ENCODE measurements at regions not wholly inside any gene's neighbourhood (a gene's known extent, or its start where the extent isn't known, plus 50 kb on each side); places are given as distances from the start of the nearest gene placed in this dataset.

DNA sequence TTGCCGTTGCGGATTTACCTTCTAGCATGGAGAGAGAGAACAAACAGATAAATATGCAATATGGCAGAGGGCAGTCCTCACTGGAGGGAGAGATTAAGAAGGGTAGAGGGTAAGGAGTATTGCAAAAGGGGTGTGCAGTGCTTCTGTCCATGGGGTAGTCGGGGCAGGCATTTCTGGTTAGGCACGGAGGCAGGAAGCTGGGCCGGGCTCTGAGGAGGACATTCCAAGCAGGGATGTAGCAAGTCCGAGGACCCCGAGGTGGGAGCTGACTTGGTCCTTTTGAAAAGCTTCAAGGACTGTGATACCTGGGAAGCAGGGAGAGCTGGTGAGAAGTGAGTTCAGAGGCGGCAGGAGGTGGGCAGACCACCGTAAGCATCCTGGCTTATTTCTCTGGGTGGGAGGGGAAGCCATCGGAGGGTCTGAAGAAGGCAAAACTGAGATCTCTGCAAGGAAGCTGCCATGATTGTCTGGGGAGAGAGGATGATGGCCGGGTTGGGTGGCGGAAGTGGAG lies 214.9 kb downstream of the FGF9 start (continued):
- no peak for TF ChIP-seq ZSCAN32 (CRISPR knock-in tag; IDR thresholded peaks at IDR 0.05)
- TF ChIP-seq ZNF274 (IDR thresholded peaks at IDR 0.05; ENCODE audit: borderline replicate concordance, low read depth, low read length), result no peak
- no peak for TF ChIP-seq E2F3 (CRISPR knock-in tag; IDR thresholded peaks at IDR 0.05)
- TF ChIP-seq, protein P1, sequence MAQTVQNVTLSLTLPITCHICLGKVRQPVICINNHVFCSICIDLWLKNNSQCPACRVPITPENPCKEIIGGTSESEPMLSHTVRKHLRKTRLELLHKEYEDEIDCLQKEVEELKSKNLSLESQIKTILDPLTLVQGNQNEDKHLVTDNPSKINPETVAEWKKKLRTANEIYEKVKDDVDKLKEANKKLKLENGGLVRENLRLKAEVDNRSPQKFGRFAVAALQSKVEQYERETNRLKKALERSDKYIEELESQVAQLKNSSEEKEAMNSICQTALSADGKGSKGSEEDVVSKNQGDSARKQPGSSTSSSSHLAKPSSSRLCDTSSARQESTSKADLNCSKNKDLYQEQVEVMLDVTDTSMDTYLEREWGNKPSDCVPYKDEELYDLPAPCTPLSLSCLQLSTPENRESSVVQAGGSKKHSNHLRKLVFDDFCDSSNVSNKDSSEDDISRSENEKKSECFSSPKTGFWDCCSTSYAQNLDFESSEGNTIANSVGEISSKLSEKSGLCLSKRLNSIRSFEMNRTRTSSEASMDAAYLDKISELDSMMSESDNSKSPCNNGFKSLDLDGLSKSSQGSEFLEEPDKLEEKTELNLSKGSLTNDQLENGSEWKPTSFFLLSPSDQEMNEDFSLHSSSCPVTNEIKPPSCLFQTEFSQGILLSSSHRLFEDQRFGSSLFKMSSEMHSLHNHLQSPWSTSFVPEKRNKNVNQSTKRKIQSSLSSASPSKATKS (CRISPR knock-in tag; IDR thresholded peaks at IDR 0.05), result no peak
- TF ChIP-seq RBM14 (IDR thresholded peaks at IDR 0.05; ENCODE audit: borderline replicate concordance, insufficient read depth, low read depth, low read length), result no peak
- no peak for TF ChIP-seq ZNF561 (CRISPR knock-in tag; conservative IDR thresholded peaks at IDR 0.05)
- TF ChIP-seq, protein P2, sequence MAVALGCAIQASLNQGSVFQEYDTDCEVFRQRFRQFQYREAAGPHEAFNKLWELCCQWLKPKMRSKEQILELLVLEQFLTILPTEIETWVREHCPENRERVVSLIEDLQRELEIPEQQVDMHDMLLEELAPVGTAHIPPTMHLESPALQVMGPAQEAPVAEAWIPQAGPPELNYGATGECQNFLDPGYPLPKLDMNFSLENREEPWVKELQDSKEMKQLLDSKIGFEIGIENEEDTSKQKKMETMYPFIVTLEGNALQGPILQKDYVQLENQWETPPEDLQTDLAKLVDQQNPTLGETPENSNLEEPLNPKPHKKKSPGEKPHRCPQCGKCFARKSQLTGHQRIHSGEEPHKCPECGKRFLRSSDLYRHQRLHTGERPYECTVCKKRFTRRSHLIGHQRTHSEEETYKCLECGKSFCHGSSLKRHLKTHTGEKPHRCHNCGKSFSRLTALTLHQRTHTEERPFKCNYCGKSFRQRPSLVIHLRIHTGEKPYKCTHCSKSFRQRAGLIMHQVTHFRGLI (CRISPR knock-in tag; IDR thresholded peaks at IDR 0.05), result no peak
- no peak for TF ChIP-seq ZNF24 (IDR thresholded peaks at IDR 0.05)
- TF ChIP-seq POLR3G (IDR thresholded peaks at IDR 0.05; ENCODE audit: extremely low read depth, insufficient read length, insufficient replicate concordance), result no peak
